DND-41 (cell line): ENCODE measurements at regions not wholly inside any gene's neighbourhood (a gene's known extent, or its start where the extent isn't known, plus 50 kb on each side); places are given as distances from the start of the nearest gene placed in this dataset.

Experiments
- ATAC-seq: fragments of 200-7000 bp; cut with Tn5 transposase; 3 replicates; pipeline ENCODE4 v1.9.1; 2021; ENCODE audit warnings: low read depth; ENCODE audit not compliant: insufficient read depth
- DNase-seq: peaks from one replicate; pipeline ENCODE4 v3.0.0-alpha.2; 2020
- H2AFZ ChIP-seq: 2 replicates; pipeline ENCODE4 v1.6.0; 2012; ENCODE audit warnings: low read depth, low read length
- H3K27ac ChIP-seq: 2 replicates; pipeline ENCODE4 v1.5.1; 2012; ENCODE audit warnings: low read length, inconsistent platforms
- H3K27me3 ChIP-seq: fragments of 200-600 bp; sonication (generic); 2 replicates; pipeline ENCODE4 v1.6.0; 2012; ENCODE audit warnings: low read length, mild to moderate bottlenecking, inconsistent platforms; ENCODE audit not compliant: insufficient read depth, poor library complexity
- H3K36me3 ChIP-seq: 2 replicates; pipeline ENCODE4 v1.5.1; 2012; ENCODE audit warnings: low read length, inconsistent platforms; ENCODE audit not compliant: insufficient read depth
- H3K4me1 ChIP-seq: 2 replicates; pipeline ENCODE4 v1.5.1; 2012; ENCODE audit warnings: mild to moderate bottlenecking, low read length; ENCODE audit not compliant: insufficient read depth
- H3K4me2 ChIP-seq: 2 replicates; pipeline ENCODE4 v1.6.0; 2012; ENCODE audit warnings: mild to moderate bottlenecking, moderate library complexity, low read length, inconsistent platforms; ENCODE audit not compliant: insufficient read depth
- H3K4me3 ChIP-seq, 2 experiments: fragments of 200-600 bp in 1 of 2; shearing (Covaris generic) in 1 of 2; 2 replicates each; pipeline ENCODE4 v1.5.1; 2012 to 2016; ENCODE audit warnings: inconsistent platforms in 2 of 2, low read length in 2 of 2, mild to moderate bottlenecking in 2 of 2, low read depth in 1 of 2, moderate library complexity in 1 of 2
- H3K79me2 ChIP-seq: 2 replicates; pipeline ENCODE4 v1.6.0; 2012; ENCODE audit warnings: low read length, inconsistent platforms; ENCODE audit not compliant: insufficient read depth
- H3K9ac ChIP-seq: 2 replicates; pipeline ENCODE4 v1.6.0; 2012; ENCODE audit warnings: low read depth, mild to moderate bottlenecking, inconsistent platforms, low read length, moderate library complexity
- H3K9me3 ChIP-seq: 2 replicates; pipeline ENCODE4 v1.5.1; 2012; ENCODE audit warnings: low read length, moderate library complexity, mild to moderate bottlenecking, inconsistent platforms; ENCODE audit not compliant: insufficient read depth, severe bottlenecking
- H4K20me1 ChIP-seq: 2 replicates; pipeline ENCODE4 v1.6.0; 2012; ENCODE audit warnings: low read length; ENCODE audit not compliant: insufficient read depth
- EZH2 ChIP-seq: IDR thresholded peaks from 3 replicates; pipeline ENCODE4 v1.6.1; 2012; ENCODE audit warnings: borderline replicate concordance, low read depth, mild to moderate bottlenecking, moderate library complexity, low read length, inconsistent platforms; ENCODE audit not compliant: severe bottlenecking
- TF ChIP-seq, protein P1 (sequence below): IDR thresholded peaks from 2 replicates; pipeline ENCODE4 v1.5.1; 2012; ENCODE audit warnings: borderline replicate concordance, low read length, moderate library complexity, mild to moderate bottlenecking; ENCODE audit not compliant: poor library complexity, severe bottlenecking; ENCODE audit errors: extremely low read depth

DNA sequence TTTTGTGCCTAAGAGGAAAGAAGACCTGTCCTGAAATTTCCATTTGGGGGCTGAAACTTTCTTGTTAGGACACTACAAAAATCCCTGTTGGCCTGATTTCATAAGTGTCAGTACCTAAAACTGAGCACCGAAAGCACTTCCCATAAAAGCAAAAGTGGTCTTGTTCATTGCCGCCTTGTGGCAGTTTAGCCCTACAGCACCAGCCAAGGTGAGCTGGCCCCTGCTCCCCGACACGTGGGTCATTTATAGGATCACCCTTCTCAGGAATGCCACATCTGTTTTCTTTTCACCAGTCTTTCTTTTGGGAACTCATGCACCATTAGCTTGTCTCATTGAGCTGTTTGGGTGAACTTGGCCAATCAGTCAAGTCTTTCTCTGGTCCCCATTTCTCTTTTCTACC is 155.8 kb upstream of the KAZN start:
- no peak for TF ChIP-seq EZH2
- TF ChIP-seq, protein P1, sequence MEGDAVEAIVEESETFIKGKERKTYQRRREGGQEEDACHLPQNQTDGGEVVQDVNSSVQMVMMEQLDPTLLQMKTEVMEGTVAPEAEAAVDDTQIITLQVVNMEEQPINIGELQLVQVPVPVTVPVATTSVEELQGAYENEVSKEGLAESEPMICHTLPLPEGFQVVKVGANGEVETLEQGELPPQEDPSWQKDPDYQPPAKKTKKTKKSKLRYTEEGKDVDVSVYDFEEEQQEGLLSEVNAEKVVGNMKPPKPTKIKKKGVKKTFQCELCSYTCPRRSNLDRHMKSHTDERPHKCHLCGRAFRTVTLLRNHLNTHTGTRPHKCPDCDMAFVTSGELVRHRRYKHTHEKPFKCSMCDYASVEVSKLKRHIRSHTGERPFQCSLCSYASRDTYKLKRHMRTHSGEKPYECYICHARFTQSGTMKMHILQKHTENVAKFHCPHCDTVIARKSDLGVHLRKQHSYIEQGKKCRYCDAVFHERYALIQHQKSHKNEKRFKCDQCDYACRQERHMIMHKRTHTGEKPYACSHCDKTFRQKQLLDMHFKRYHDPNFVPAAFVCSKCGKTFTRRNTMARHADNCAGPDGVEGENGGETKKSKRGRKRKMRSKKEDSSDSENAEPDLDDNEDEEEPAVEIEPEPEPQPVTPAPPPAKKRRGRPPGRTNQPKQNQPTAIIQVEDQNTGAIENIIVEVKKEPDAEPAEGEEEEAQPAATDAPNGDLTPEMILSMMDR: peak; percentile 20
- no peak for DNase-seq
- Histone ChIP-seq H3K9me3 (no peaks in the 10 kb centered on the region), H3K36me3 (no peaks in the 10 kb centered on the region), H3K27ac (no peak overlapping the region), H3K4me3 (no peak overlapping the region), H3K4me2 (no peak overlapping the region), H3K27me3 (no peaks in the 10 kb centered on the region), H3K9ac (no peak overlapping the region), H3K4me1 (no peaks in the 10 kb centered on the region), H4K20me1 (no peaks in the 10 kb centered on the region), H2AFZ (no peak overlapping the region), H3K79me2 (no peaks in the 10 kb centered on the region)
- no peak for ATAC-seq

DNA sequence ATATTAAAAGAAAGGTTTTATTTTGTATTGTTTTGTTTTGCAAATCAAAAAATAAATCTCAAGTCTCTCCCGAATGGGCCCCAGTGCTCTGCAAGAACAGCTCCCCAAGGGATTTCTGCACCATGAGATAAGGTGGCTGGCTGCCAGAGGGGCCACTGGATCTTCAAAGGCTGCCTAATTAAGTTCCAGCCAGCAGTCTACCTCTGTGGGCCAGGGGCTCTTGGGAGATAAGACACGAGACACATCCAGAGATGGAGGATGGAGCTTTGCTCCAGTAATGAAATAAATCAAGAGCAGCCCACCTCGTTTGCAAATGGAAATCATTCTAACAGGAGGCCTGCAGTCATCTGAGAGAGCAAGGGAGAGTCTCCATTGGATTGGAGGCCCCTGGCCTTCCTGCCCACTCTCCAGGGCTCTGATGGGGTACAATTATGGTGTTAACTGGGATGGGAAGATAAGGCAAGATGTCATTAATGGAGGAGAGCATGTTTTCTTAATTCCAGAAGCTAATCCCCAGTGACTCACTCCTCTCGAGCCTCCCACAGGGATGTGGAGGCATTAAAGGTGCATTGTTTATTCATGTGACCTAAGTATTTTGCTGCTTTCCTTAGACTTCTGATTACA is 155.2 kb upstream of the KAZN start:
- Histone ChIP-seq H3K79me2 (no peaks in the 10 kb centered on the region), H3K27me3 (no peaks in the 10 kb centered on the region), H3K4me3 (no peak overlapping the region), H3K4me2 (no peak overlapping the region), H3K27ac (no peak overlapping the region), H3K9ac (no peak overlapping the region), H3K4me1 (no peaks in the 10 kb centered on the region), H3K9me3 (no peaks in the 10 kb centered on the region), H3K36me3 (no peaks in the 10 kb centered on the region), H4K20me1 (no peaks in the 10 kb centered on the region), H2AFZ (no peak overlapping the region)
- ATAC-seq (no peak), DNase-seq (no peak)
- no peak for TF ChIP-seq EZH2
- TF ChIP-seq, protein P1: no peak

DNA sequence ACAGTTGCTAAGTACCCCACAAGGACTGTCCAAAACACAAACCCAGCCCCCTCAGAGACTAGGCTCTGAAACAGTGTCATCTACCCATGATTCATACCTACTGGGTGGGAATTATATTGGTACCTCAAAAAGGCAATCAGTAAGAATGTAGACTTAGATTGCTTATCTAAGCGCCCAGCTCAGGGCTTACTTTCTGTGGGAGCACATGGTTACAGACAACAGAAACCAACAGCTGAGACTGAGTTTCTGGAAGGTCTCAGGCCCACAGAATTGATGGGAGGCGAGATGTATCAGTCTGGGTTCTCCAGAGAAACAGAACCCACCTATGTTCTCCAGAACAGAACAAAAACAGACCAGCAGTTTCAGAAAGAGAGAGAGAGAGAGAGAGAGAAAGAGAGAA is 147.3 kb upstream of the KAZN start:
- H3K4me2 ChIP-seq: no peak overlapping the region
- H3K79me2 ChIP-seq: no peaks in the 10 kb centered on the region
- DNase-seq (no peak), ATAC-seq (no peak)
- H3K36me3 ChIP-seq: no peaks in the 10 kb centered on the region
- no peak overlapping the region for H2AFZ ChIP-seq
- H4K20me1 ChIP-seq: no peaks in the 10 kb centered on the region
- no peaks in the 10 kb centered on the region for H3K27me3 ChIP-seq
- no peaks in the 10 kb centered on the region for H3K4me1 ChIP-seq
- H3K9ac ChIP-seq: no peak overlapping the region
- no peak for TF ChIP-seq EZH2
- TF ChIP-seq, protein P1: no peak
- H3K9me3 ChIP-seq: no peaks in the 10 kb centered on the region
- H3K27ac ChIP-seq: no peak overlapping the region
- H3K4me3 ChIP-seq: no peak overlapping the region
